Endothelial cell of umbilical vein (primary cell): ENCODE measurements at regions not wholly inside any gene's neighbourhood (a gene's known extent, or its start where the extent isn't known, plus 50 kb on each side); places are given as distances from the start of the nearest gene placed in this dataset.

Experiments
- BruUV-seq: library from RNA; stranded (reverse); fragments of 400-500 nt; replicated peaks from 2 replicates; lab custom pipeline; 2021; lab: Mats Ljungman, UMichigan
- CTCF ChIA-PET: fragments of 300-600, 350-600 bp; sonication (Branson Sonifier 250); formaldehyde crosslinking; loops from one replicate; lab custom pipeline; 2021; ENCODE audit warnings: antibody characterized with exemption, inconsistent platforms; lab: Charles Lee
- POLR2A ChIA-PET: fragments of 300-600, 350-600 bp; sonication (Branson Sonifier 250); formaldehyde crosslinking; loops from one replicate; lab custom pipeline; 2021; ENCODE audit warnings: antibody characterized with exemption, inconsistent platforms; lab: Charles Lee
- DNase-seq: peaks from one replicate; pipeline ENCODE4 v3.0.0-alpha.2; 2011; ENCODE audit warnings: low read depth, low spot score
- FAIRE-seq: peaks from 2 replicates; lab custom pipeline; 2011; peaks lifted over from hg19 to GRCh38; lab: Jason Lieb, UNC
- H2AFZ ChIP-seq: 2 replicates; pipeline ENCODE4 v1.6.0; 2012; ENCODE audit warnings: low read depth, low read length, control low read depth, inconsistent platforms
- H3K27ac ChIP-seq: 2 replicates; pipeline ENCODE4 v1.5.1; 2011; ENCODE audit warnings: low read depth, mild to moderate bottlenecking, control low read depth, low read length, moderate library complexity; ENCODE audit not compliant: insufficient read depth
- H3K27me3 ChIP-seq, 2 experiments: 2 replicates each; pipeline versions ENCODE4 v1.6.0 to v1.6.1; 2011; ENCODE audit warnings: low read length in 2 of 2, mixed read lengths in 1 of 2; ENCODE audit not compliant: control insufficient read depth in 2 of 2, insufficient read depth in 2 of 2
- H3K36me3 ChIP-seq, 2 experiments: 2 replicates in 1 of 2; 3 replicates in 1 of 2; pipeline ENCODE4 v1.5.1; 2011; ENCODE audit warnings: low read length in 2 of 2, mild to moderate bottlenecking in 1 of 2, moderate library complexity in 1 of 2; ENCODE audit not compliant: control insufficient read depth in 2 of 2, insufficient read depth in 2 of 2; ENCODE audit errors: extremely low read depth in 1 of 2
- H3K4me1 ChIP-seq: 3 replicates; pipeline ENCODE4 v1.5.1; 2011; ENCODE audit warnings: mild to moderate bottlenecking, low read length; ENCODE audit not compliant: control insufficient read depth, insufficient read depth; ENCODE audit errors: extremely low read depth
- H3K4me2 ChIP-seq: 2 replicates; pipeline ENCODE4 v1.6.1; 2011; ENCODE audit warnings: low read length, control low read depth, mixed read lengths; ENCODE audit not compliant: insufficient read depth
- H3K4me3 ChIP-seq, 3 experiments: fragments of 200-600 bp in 1 of 3; sonication (generic), shearing (Covaris generic) in 1 of 3; replicated peaks in 1 of 3; 2 replicates each; pipeline ENCODE4 v1.5.1; 2011 to 2016; ENCODE audit warnings: control low read depth in 3 of 3, low read length in 3 of 3, mild to moderate bottlenecking in 2 of 3, inconsistent platforms in 1 of 3, low read depth in 1 of 3, moderate library complexity in 1 of 3; ENCODE audit not compliant: insufficient read depth in 1 of 3
- H3K79me2 ChIP-seq: 2 replicates; pipeline ENCODE4 v1.6.0; 2012; ENCODE audit warnings: low read length, inconsistent platforms; ENCODE audit not compliant: control insufficient read depth, insufficient read depth
- H3K9ac ChIP-seq: replicated peaks from 2 replicates; pipeline ENCODE3; 2011; ENCODE audit warnings: low read length, control low read depth; ENCODE audit not compliant: insufficient read depth; ENCODE audit errors: extremely low read depth
- H3K9me1 ChIP-seq: replicated peaks from 3 replicates; pipeline ENCODE4 v1.6.0; 2011; ENCODE audit warnings: mild to moderate bottlenecking, low read length; ENCODE audit not compliant: control insufficient read depth, insufficient read depth; ENCODE audit errors: extremely low read depth
- H3K9me3 ChIP-seq: replicated peaks from 2 replicates; pipeline ENCODE4 v1.5.1; 2012; ENCODE audit warnings: low read length, inconsistent platforms; ENCODE audit not compliant: control insufficient read depth, insufficient read depth
- H4K20me1 ChIP-seq: replicated peaks from 2 replicates; pipeline ENCODE3; 2011; ENCODE audit warnings: mild to moderate bottlenecking, low read length; ENCODE audit not compliant: control insufficient read depth, insufficient read depth; ENCODE audit errors: extremely low read depth
- CTCF ChIP-seq, 2 donors: IDR thresholded peaks; 1 replicate in 1 of 2; 2 replicates in 1 of 2; pipeline ENCODE4 v1.5.1; 2011; ENCODE audit warnings: low read length in 2 of 2, mild to moderate bottlenecking in 2 of 2, moderate library complexity in 2 of 2, control low read depth in 1 of 2, inconsistent platforms in 1 of 2, low read depth in 1 of 2; ENCODE audit not compliant: insufficient read depth in 1 of 2; ENCODE audit errors: extremely low read depth in 1 of 2
- EZH2 ChIP-seq: IDR thresholded peaks from 2 replicates; pipeline ENCODE4 v1.6.1; 2012; ENCODE audit warnings: borderline replicate concordance, low read depth, mild to moderate bottlenecking, moderate library complexity, low read length, inconsistent platforms; ENCODE audit not compliant: severe bottlenecking
- FOS ChIP-seq: IDR thresholded peaks from 2 replicates; pipeline ENCODE4 v1.6.1; 2011; ENCODE audit warnings: mild to moderate bottlenecking, low read length, moderate library complexity, borderline replicate concordance; ENCODE audit not compliant: insufficient read depth
- GATA2 ChIP-seq: IDR thresholded peaks from 2 replicates; pipeline ENCODE4 v1.7.0; 2011; ENCODE audit warnings: low read depth, mild to moderate bottlenecking, moderate library complexity, mixed read lengths, low read length; ENCODE audit not compliant: insufficient read length, insufficient read depth
- JUN ChIP-seq: IDR thresholded peaks from 2 replicates; pipeline ENCODE4 v1.6.1; 2011; ENCODE audit warnings: borderline replicate concordance, low read depth; ENCODE audit not compliant: insufficient read length, insufficient read depth
- MAX ChIP-seq: IDR thresholded peaks from 2 replicates; pipeline ENCODE4 v1.6.1; 2011; ENCODE audit not compliant: insufficient read depth, insufficient read length
- MYC ChIP-seq: IDR thresholded peaks from one replicate; pipeline ENCODE4 v1.6.1; 2011; ENCODE audit warnings: mild to moderate bottlenecking, low read depth, low read length
- POLR2A ChIP-seq: IDR thresholded peaks from 2 replicates; pipeline ENCODE4 v1.6.1; 2012; ENCODE audit warnings: low read depth, mild to moderate bottlenecking, control low read depth, low read length
- POLR2AphosphoS5 ChIP-seq: IDR thresholded peaks from 2 replicates; pipeline ENCODE4 v1.6.1; 2012; ENCODE audit warnings: low read depth, mild to moderate bottlenecking, control low read depth, low read length, moderate library complexity; ENCODE audit not compliant: insufficient read depth
- dilution Hi-C: fragments of 300-500 bp; cut with MboI; formaldehyde crosslinking; loops from one replicate; pipeline ENCODE4 v1.15.0; 2019; ENCODE audit warnings: low sequenced_read_pairs; ENCODE audit not compliant: extremely low pct_ligation_motif_present
- intact Hi-C: fragments of 100-400 bp; cut with micrococcal nuclease; formaldehyde crosslinking; loops from one replicate; pipeline ENCODE4 v1.10.0; 2022

DNA sequence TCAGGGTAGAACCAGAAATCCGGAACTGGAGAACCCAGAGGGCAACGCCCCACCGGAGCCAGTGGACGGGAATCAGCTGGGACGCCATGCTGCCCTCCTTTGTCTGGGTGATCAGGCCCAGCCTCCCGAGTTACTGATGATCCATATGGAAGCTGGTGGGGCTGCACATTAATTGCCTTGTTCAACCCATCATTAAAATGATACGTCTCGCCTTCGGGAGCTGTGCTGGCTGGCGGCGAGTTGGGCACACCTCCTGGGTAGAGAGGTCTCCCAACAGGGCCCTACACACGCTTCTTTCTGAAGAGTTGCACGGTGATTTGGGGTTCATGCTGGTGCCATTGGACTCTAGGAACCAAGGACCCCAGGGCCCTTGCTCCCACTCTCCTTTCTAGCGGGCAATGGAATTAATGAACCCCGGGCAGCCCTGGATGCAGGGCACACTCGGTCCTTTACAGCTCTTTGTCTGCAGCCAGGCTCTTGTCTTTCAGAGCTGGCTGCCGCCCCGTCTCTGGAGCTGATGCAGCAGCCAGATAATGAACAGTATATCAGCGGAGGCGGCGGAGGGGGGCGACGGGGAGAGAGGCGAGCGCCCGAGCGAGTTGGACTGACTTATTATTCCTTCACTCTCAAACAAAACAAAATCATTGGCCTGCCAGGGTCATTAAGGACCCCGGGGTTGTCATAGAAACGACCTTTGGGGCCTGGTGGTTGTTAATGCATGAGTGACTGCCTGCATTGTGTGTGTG is 412.2 kb upstream of the ZMIZ1 start:
- H3K4me3 ChIP-seq: no peak overlapping the region
- TF ChIP-seq JUN (no peak), POLR2A (no peak), GATA2 (no peak), MAX (no peak), MYC (no peak), EZH2 (no peak), POLR2AphosphoS5 (no peak), FOS (no peak), CTCF (IDR thresholded peaks at IDR 0.05; ENCODE audit: extremely low read depth in 1 of 2, insufficient read depth in 1 of 2, low read depth in 1 of 2, low read length in 2 of 2) (no peak)
- BruUV-seq: no TSS peak
- H3K4me2 ChIP-seq: no peak overlapping the region
- CTCF ChIA-PET: interaction anchor here (0.9 to 5.6 kb wide), 12 partner anchors 10 to 610 kb away, joined by 3 to 68 read pairs (median 8); no protein-coding TSS in a partner anchor
- FAIRE-seq: no peak
- H3K9me3 ChIP-seq: no peaks in the 10 kb centered on the region
- peaks cover 4% of the 10 kb centered on the region for H3K4me1 ChIP-seq
- H3K36me3 ChIP-seq: no peaks in the 10 kb centered on the region
- POLR2A ChIA-PET: no interaction called here
- H3K27me3 ChIP-seq: peaks cover 17 to 19% of the 10 kb centered on the region in 2 experiments
- peak overlapping the region; percentile 30 for H2AFZ ChIP-seq
- dilution Hi-C loops: no loop called here
- DNase-seq: peak; percentile 25
- no peak overlapping the region for H3K27ac ChIP-seq
- no peaks in the 10 kb centered on the region for H3K79me2 ChIP-seq
- H3K9ac ChIP-seq: no peak overlapping the region
- intact Hi-C loops: loop anchor here (1.0 to 5.0 kb wide), 4 partner anchors 239 to 609 kb away; no protein-coding TSS in a partner anchor
- no peaks in the 10 kb centered on the region for H3K9me1 ChIP-seq
- H4K20me1 ChIP-seq: no peaks in the 10 kb centered on the region
